Esophagus squamous epithelium (tissue), 4 donors: ENCODE measurements at regions not wholly inside any gene's neighbourhood (a gene's known extent, or its start where the extent isn't known, plus 50 kb on each side); places are given as distances from the start of the nearest gene placed in this dataset.

Source experiments
- POLR2A ChIP-seq, 4 donors: fragments of 450-650 bp; IDR thresholded peaks; one replicate each; pipeline ENCODE4 v1.6.1; 2017; ENCODE audit warnings: antibody characterized with exemption in 4 of 4, mild to moderate bottlenecking in 4 of 4, moderate library complexity in 3 of 4
- TF ChIP-seq, protein P1 (sequence below), 6 experiments: fragments of 450-650 bp in 4 of 6; fragments of 200-600 bp in 2 of 6; sonication (generic) in 2 of 6; IDR thresholded peaks; one replicate each; pipeline ENCODE4 v1.5.1; 2016 to 2019; ENCODE audit warnings: antibody characterized with exemption in 6 of 6, mild to moderate bottlenecking in 4 of 6, moderate library complexity in 4 of 6

DNA sequence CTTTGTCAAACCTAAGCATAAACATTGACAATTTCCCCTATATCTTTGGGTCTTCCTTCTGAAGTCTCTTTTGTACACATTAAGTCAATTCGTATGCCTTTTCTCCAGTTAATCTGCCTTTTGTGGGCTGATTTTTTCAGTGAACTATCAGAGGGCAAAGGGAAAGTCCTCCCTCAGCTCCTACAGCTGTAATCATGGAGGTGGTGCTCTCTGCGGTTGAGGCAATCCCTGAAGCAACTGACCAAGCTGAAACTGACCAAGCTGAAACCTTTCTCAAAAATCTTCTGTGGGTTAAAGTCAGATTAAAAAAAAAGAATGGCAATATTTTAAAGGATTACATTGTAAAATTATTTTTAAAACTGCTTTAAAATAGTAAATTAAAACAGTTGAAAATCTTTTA, 105.8 kb upstream of the DNAJC10 start:
- TF ChIP-seq, protein P1, sequence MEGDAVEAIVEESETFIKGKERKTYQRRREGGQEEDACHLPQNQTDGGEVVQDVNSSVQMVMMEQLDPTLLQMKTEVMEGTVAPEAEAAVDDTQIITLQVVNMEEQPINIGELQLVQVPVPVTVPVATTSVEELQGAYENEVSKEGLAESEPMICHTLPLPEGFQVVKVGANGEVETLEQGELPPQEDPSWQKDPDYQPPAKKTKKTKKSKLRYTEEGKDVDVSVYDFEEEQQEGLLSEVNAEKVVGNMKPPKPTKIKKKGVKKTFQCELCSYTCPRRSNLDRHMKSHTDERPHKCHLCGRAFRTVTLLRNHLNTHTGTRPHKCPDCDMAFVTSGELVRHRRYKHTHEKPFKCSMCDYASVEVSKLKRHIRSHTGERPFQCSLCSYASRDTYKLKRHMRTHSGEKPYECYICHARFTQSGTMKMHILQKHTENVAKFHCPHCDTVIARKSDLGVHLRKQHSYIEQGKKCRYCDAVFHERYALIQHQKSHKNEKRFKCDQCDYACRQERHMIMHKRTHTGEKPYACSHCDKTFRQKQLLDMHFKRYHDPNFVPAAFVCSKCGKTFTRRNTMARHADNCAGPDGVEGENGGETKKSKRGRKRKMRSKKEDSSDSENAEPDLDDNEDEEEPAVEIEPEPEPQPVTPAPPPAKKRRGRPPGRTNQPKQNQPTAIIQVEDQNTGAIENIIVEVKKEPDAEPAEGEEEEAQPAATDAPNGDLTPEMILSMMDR (IDR thresholded peaks at IDR 0.05) = no peak
- no peak for TF ChIP-seq POLR2A (IDR thresholded peaks at IDR 0.05)
